ENCODE measurements at regions not wholly inside any gene's neighbourhood (a gene's known extent, or its start where the extent isn't known, plus 50 kb on each side); places are given as distances from the start of the nearest gene placed in this dataset.
"Not testable (repeated sequence)": the region's sequence is repeated elsewhere in the genome, so short reads cannot be mapped to it uniquely, and the experiment has no call there.

DNA sequence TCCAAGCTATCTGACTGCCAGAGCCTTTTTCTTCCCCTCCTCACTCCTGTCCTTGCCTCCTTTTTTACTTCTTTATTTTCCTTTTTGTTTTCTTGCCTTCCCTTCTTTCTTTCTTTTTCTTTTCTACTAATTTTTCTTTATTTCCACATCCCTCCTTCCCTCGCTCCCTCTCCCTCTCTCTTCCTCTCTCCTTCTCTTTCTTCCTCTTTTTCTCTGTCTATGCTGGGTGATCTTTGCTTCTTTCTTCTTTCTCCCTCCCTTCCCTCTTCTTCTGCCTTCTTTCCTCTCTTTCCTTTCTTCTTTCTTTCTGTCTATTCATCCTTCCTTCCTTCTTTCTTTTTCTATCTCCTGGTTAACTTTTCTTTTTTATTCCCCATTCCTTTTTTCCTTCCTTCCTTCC lies 564.8 kb downstream of the NSUN3 start:
- H3K9me3 ChIP-seq: no peaks in the 10 kb centered on the region
- no peaks in the 10 kb centered on the region for H3K4me1 ChIP-seq
- H3K27ac ChIP-seq: no peak overlapping the region
- DNase-seq: no peak
- intact Hi-C loops (cut with DNase I): no loop called here
- H3K27me3 ChIP-seq: no peaks in the 10 kb centered on the region
- H3K4me3 ChIP-seq: no peak overlapping the region
- no peak overlapping the region for H3K9ac ChIP-seq (ENCODE audit: low read depth in 2 of 2, low read length in 2 of 2)
- TF ChIP-seq, protein P1, sequence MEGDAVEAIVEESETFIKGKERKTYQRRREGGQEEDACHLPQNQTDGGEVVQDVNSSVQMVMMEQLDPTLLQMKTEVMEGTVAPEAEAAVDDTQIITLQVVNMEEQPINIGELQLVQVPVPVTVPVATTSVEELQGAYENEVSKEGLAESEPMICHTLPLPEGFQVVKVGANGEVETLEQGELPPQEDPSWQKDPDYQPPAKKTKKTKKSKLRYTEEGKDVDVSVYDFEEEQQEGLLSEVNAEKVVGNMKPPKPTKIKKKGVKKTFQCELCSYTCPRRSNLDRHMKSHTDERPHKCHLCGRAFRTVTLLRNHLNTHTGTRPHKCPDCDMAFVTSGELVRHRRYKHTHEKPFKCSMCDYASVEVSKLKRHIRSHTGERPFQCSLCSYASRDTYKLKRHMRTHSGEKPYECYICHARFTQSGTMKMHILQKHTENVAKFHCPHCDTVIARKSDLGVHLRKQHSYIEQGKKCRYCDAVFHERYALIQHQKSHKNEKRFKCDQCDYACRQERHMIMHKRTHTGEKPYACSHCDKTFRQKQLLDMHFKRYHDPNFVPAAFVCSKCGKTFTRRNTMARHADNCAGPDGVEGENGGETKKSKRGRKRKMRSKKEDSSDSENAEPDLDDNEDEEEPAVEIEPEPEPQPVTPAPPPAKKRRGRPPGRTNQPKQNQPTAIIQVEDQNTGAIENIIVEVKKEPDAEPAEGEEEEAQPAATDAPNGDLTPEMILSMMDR (IDR thresholded peaks at IDR 0.05): no peak
- no peaks in the 10 kb centered on the region for H3K36me3 ChIP-seq

DNA sequence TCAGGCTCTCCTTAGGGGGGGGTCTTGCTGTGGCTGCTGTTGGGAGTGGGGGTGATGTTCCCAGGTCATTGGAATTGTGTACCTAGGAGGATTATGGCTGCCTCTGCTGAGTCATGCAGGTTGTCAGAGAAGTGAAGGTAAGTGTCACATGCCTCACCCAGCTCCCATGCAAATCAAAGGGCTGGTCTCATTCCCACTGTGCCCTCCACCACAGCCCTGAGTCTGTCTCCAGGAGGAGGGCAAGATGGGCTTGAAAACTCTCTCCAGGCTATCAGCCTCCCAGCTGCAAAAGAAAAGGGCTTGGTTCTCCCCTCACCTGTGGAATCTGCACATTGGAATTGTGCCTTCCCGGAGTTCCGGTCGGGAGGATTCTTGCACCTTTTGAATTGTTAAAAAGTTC lies 580.5 kb downstream of the NSUN3 start:
- TF ChIP-seq, protein P1 (IDR thresholded peaks at IDR 0.05): no peak
- no peak for DNase-seq
- Histone ChIP-seq H3K36me3 (no peaks in the 10 kb centered on the region), H3K4me3 (no peak overlapping the region), H3K4me1 (no peaks in the 10 kb centered on the region), H3K9me3 (no peaks in the 10 kb centered on the region), H3K27me3 (no peaks in the 10 kb centered on the region), H3K9ac (ENCODE audit: low read depth in 2 of 2, low read length in 2 of 2) (no peak overlapping the region), H3K27ac (no peak overlapping the region)
- intact Hi-C loops (cut with DNase I): no loop called here

DNA sequence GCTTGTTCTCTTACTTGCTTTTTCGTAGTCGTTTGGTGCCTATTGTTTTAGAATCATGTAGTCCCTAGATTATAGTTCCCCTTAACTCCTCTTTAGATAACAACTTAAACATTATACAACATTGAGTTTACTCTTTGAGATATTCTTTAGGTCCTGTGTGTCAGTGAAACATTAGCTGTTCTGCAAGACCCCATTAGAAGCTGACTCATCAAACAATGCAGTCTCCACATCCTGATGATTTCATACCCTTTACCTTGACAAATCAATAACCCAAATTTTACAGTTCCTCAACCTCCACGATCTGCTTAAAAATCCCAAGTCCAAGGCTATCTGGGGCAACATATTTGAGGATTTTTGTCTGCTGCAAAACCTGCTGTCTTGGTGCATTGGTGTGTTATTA lies 582.9 kb downstream of the NSUN3 start:
- Histone ChIP-seq H3K27me3 (no peaks in the 10 kb centered on the region), H3K36me3 (no peaks in the 10 kb centered on the region), H3K27ac (no peak overlapping the region), H3K9me3 (no peaks in the 10 kb centered on the region), H3K4me3 (no peak overlapping the region), H3K9ac (ENCODE audit: low read depth in 2 of 2, low read length in 2 of 2) (no peak overlapping the region), H3K4me1 (no peaks in the 10 kb centered on the region)
- no peak for DNase-seq
- intact Hi-C loops (cut with DNase I): no loop called here
- TF ChIP-seq, protein P1 (IDR thresholded peaks at IDR 0.05): no peak

DNA sequence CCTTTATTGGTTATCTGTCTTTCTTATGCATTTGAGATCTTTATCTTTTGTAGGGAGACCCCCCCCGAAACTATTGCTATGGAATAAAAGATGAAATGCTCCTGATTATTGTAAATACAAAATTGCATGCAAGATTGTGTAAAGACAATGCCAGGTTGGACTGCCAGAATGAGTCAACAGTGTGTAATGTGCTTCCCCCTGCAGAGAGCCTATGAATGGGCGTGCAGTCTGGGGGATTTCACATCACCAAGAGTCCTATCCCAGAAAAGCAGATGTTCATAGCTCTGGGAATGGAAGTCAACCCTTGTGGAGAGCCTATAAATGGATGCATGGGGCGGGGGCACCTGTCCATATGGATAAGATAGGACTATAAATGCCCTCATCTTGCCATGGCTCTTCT lies 584.3 kb downstream of the NSUN3 start:
- H3K27ac ChIP-seq: no peak overlapping the region
- TF ChIP-seq, protein P1 (IDR thresholded peaks at IDR 0.05): no peak
- no peak overlapping the region for H3K9ac ChIP-seq (ENCODE audit: low read depth in 2 of 2, low read length in 2 of 2)
- intact Hi-C loops (cut with DNase I): no loop called here
- H3K36me3 ChIP-seq: no peaks in the 10 kb centered on the region
- no peak for DNase-seq
- no peaks in the 10 kb centered on the region for H3K4me1 ChIP-seq
- no peaks in the 10 kb centered on the region for H3K27me3 ChIP-seq
- H3K4me3 ChIP-seq: no peak overlapping the region
- H3K9me3 ChIP-seq: no peaks in the 10 kb centered on the region

DNA sequence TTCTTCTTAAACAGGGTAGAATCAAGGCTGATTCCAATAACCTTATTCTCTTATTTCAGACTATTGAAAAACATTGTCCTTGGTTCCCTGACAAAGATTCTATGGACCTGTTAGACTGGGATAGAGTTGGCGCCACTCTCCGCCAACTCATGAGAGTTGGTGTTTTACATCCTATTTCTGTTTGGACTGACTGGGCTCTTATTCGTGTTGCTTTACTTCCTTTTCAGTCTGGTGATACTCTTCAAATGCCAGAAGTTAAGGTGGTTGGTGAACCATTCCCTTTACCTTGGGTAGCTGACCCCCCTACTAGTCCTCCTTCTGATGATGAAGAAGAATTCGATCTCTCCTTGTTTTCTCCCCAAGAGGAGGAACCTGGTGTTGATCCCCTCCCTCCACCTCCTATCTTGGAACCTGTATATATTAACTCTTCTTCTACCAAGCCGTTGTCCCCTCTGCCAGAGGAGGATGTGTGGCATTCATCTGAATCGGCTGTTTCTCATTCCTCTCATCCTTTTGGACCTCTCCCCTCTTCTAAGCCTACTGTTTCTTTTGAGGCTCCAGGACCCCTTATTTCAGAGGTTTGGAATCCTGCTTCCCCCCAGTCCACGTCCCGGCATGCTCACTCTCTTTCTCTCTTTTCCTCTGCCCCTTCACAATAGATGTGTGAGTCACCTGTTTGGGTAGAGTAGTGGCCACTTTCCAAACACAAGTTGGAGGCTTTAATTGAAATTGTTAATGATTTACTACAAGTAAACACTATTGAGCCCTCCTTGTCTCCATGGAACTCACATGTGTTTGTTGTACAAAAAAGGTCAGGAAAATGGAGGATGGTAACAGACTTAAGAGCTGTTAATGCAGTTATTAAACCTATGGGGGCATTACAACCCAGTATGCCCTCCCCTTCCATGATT lies 585.7 kb downstream of the NSUN3 start:
- H3K9ac ChIP-seq (ENCODE audit: low read depth in 2 of 2, low read length in 2 of 2); H3K36me3 ChIP-seq; H3K4me3 ChIP-seq; H3K4me1 ChIP-seq; H3K27ac ChIP-seq; H3K9me3 ChIP-seq; H3K27me3 ChIP-seq; intact Hi-C loops (cut with DNase I): not testable (repeated sequence)
- DNase-seq: peak; percentile 36

DNA sequence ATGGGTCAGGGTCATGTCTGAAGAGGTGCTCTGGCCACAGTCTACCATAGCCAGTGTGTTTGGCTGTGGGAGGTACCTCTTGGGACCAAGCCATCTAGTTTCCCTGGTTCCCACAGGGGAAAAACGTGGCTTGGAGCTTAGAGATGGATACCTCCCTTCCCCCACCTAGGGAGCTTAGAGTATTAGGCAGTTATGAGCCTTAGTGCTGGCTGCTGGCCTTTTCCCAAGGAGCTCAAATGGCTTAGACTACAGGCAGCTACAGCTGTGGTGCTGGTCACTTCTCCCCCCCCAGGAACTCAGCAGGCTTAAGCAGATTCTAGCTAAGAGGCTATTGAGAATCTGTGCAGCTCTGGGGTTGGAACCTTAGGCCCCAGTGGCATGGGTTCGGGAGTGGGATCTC lies 591.2 kb downstream of the NSUN3 start:
- intact Hi-C loops (cut with DNase I): no loop called here
- H3K4me3 ChIP-seq: no peak overlapping the region
- DNase-seq: no peak
- H3K36me3 ChIP-seq: no peaks in the 10 kb centered on the region
- no peak overlapping the region for H3K9ac ChIP-seq (ENCODE audit: low read depth in 2 of 2, low read length in 2 of 2)
- H3K9me3 ChIP-seq: no peaks in the 10 kb centered on the region
- no peaks in the 10 kb centered on the region for H3K4me1 ChIP-seq
- H3K27me3 ChIP-seq: no peaks in the 10 kb centered on the region
- H3K27ac ChIP-seq: no peak overlapping the region
- TF ChIP-seq, protein P1 (IDR thresholded peaks at IDR 0.05): no peak
